IPS-15b (cell line): ENCODE measurements at regions not wholly inside any gene's neighbourhood (a gene's known extent, or its start where the extent isn't known, plus 50 kb on each side); places are given as distances from the start of the nearest gene placed in this dataset.
"Not testable (repeated sequence)": the region's sequence is repeated elsewhere in the genome, so short reads cannot be mapped to it uniquely, and the experiment has no call there.

Experiments used
- H3K27me3 ChIP-seq: one replicate; pipeline ENCODE4 v1.6.1; 2013; ENCODE audit warnings: low read length; ENCODE audit not compliant: control insufficient read depth, insufficient read depth
- H3K36me3 ChIP-seq: one replicate; pipeline ENCODE4 v1.6.1; 2013; ENCODE audit warnings: low read length; ENCODE audit not compliant: control insufficient read depth, insufficient read depth
- H3K4me1 ChIP-seq: one replicate; pipeline ENCODE4 v1.6.1; 2013; ENCODE audit warnings: mild to moderate bottlenecking, low read length; ENCODE audit not compliant: control insufficient read depth, insufficient read depth
- H3K4me3 ChIP-seq: one replicate; pipeline ENCODE4 v1.5.1; 2013; ENCODE audit warnings: low read depth, low read length
- H3K9ac ChIP-seq: one replicate; pipeline ENCODE4 v1.6.1; 2013; ENCODE audit warnings: low read depth, mild to moderate bottlenecking, low read length
- H3K9me3 ChIP-seq: one replicate; pipeline ENCODE4 v1.6.1; 2013; ENCODE audit warnings: mild to moderate bottlenecking, low read length; ENCODE audit not compliant: control insufficient read depth, insufficient read depth

GRCh38 chr12:42030588-42030987, 114.1 kb downstream of the GXYLT1 start:
- H3K36me3 ChIP-seq = no peaks in the 10 kb centered on the region
- H3K4me1 ChIP-seq = no peaks in the 10 kb centered on the region
- no peaks in the 10 kb centered on the region for H3K27me3 ChIP-seq
- H3K9ac ChIP-seq = no peak overlapping the region
- H3K9me3 ChIP-seq = no peaks in the 10 kb centered on the region
- H3K4me3 ChIP-seq = no peak overlapping the region

GRCh38 chr12:42027546-42027945, 117.1 kb downstream of the GXYLT1 start:
- Histone ChIP-seq H3K4me3 (no peak overlapping the region), H3K4me1 (no peaks in the 10 kb centered on the region), H3K9ac (no peak overlapping the region), H3K27me3 (peaks cover 11% of the 10 kb centered on the region), H3K36me3 (no peaks in the 10 kb centered on the region), H3K9me3 (no peaks in the 10 kb centered on the region)

GRCh38 chr12:42024495-42024830, 120.2 kb downstream of the GXYLT1 start:
- H3K9me3 ChIP-seq = no peaks in the 10 kb centered on the region
- no peaks in the 10 kb centered on the region for H3K4me1 ChIP-seq
- peaks cover 12% of the 10 kb centered on the region for H3K27me3 ChIP-seq
- no peak overlapping the region for H3K9ac ChIP-seq
- H3K36me3 ChIP-seq = no peaks in the 10 kb centered on the region
- no peak overlapping the region for H3K4me3 ChIP-seq

GRCh38 chr12:42023733-42024494, 120.8 kb downstream of the GXYLT1 start:
- no peaks in the 10 kb centered on the region for H3K9me3 ChIP-seq
- H3K9ac ChIP-seq = no peak overlapping the region
- no peaks in the 10 kb centered on the region for H3K4me1 ChIP-seq
- H3K27me3 ChIP-seq = peaks cover 12% of the 10 kb centered on the region
- no peaks in the 10 kb centered on the region for H3K36me3 ChIP-seq
- peak overlapping the region; percentile 24 for H3K4me3 ChIP-seq

GRCh38 chr12:42021937-42022336, 122.7 kb downstream of the GXYLT1 start:
- H3K9ac ChIP-seq, H3K4me3 ChIP-seq, H3K36me3 ChIP-seq, H3K9me3 ChIP-seq, H3K4me1 ChIP-seq: not testable (repeated sequence)
- H3K27me3 ChIP-seq = peaks cover 12% of the 10 kb centered on the region

- H3K4me1 ChIP-seq = no peaks in the 10 kb centered on the region
- no peaks in the 10 kb centered on the region for H3K36me3 ChIP-seq
- no peak overlapping the region for H3K9ac ChIP-seq
- H3K4me3 ChIP-seq = no peak overlapping the region
- H3K27me3 ChIP-seq = peaks cover 12% of the 10 kb centered on the region
- no peaks in the 10 kb centered on the region for H3K9me3 ChIP-seq
Measured at GRCh38 chr12:42021469-42021868, 123.2 kb downstream of the GXYLT1 start.

GRCh38 chr12:42020226-42020625, 124.4 kb downstream of the GXYLT1 start:
- no peaks in the 10 kb centered on the region for H3K4me1 ChIP-seq
- peaks cover 12% of the 10 kb centered on the region for H3K27me3 ChIP-seq
- no peaks in the 10 kb centered on the region for H3K9me3 ChIP-seq
- H3K36me3 ChIP-seq = no peaks in the 10 kb centered on the region
- H3K4me3 ChIP-seq = no peak overlapping the region
- H3K9ac ChIP-seq = no peak overlapping the region

GRCh38 chr12:42019746-42020145, 124.9 kb downstream of the GXYLT1 start:
- H3K27me3 ChIP-seq = peaks cover 12% of the 10 kb centered on the region
- H3K9me3 ChIP-seq = no peaks in the 10 kb centered on the region
- H3K4me1 ChIP-seq = no peaks in the 10 kb centered on the region
- no peaks in the 10 kb centered on the region for H3K36me3 ChIP-seq
- H3K9ac ChIP-seq = no peak overlapping the region
- H3K4me3 ChIP-seq = no peak overlapping the region

- Histone ChIP-seq H3K4me3 (no peak overlapping the region), H3K27me3 (no peaks in the 10 kb centered on the region)
Measured at GRCh38 chr12:42017051-42017450, 127.6 kb downstream of the GXYLT1 start.

GRCh38 chr12:42015051-42015461, 129.6 kb downstream of the GXYLT1 start:
- H3K27me3 ChIP-seq = no peaks in the 10 kb centered on the region
- H3K36me3 ChIP-seq = no peaks in the 10 kb centered on the region
- no peaks in the 10 kb centered on the region for H3K9me3 ChIP-seq
- H3K9ac ChIP-seq = no peak overlapping the region
- H3K4me3 ChIP-seq = no peak overlapping the region
- peaks cover 2% of the 10 kb centered on the region for H3K4me1 ChIP-seq

More at GRCh38 chr12:42017051-42017450, 127.6 kb downstream of the GXYLT1 start:
- H3K36me3 ChIP-seq = no peaks in the 10 kb centered on the region
- peaks cover 2% of the 10 kb centered on the region for H3K4me1 ChIP-seq
- no peak overlapping the region for H3K9ac ChIP-seq
- H3K9me3 ChIP-seq = no peaks in the 10 kb centered on the region

GRCh38 chr12:42012501-42012900, 132.2 kb downstream of the GXYLT1 start:
- not testable (repeated sequence) for H3K4me1 ChIP-seq, H3K36me3 ChIP-seq, H3K9me3 ChIP-seq, H3K27me3 ChIP-seq, H3K4me3 ChIP-seq, H3K9ac ChIP-seq

GRCh38 chr12:42010715-42011114, 134.0 kb downstream of the GXYLT1 start:
- no peaks in the 10 kb centered on the region for H3K9me3 ChIP-seq
- H3K4me3 ChIP-seq = no peak overlapping the region
- H3K4me1 ChIP-seq = peaks cover 2% of the 10 kb centered on the region
- H3K27me3 ChIP-seq = no peaks in the 10 kb centered on the region
- no peaks in the 10 kb centered on the region for H3K36me3 ChIP-seq
- H3K9ac ChIP-seq = no peak overlapping the region
